KMS-11 (cell line): ENCODE measurements at regions not wholly inside any gene's neighbourhood (a gene's known extent, or its start where the extent isn't known, plus 50 kb on each side); places are given as distances from the start of the nearest gene placed in this dataset.
A peak's percentile ranks its signal among the peaks of the same experiment; 100 is the strongest.

Source experiments
- H2AFZ ChIP-seq: fragments of 200-600 bp; sonication (generic); 2 replicates; pipeline ENCODE4 v1.6.1; 2016; ENCODE audit warnings: antibody characterized with exemption, mixed run types, low read depth
- H3K27ac ChIP-seq: fragments of 200-600 bp; sonication (generic); 2 replicates; pipeline ENCODE4 v1.6.1; 2016; ENCODE audit warnings: mild to moderate bottlenecking, mixed run types
- H3K27me3 ChIP-seq: fragments of 200-600 bp; sonication (generic); 2 replicates; pipeline ENCODE4 v1.6.1; 2017; ENCODE audit warnings: mild to moderate bottlenecking, low read depth, mixed run types, moderate library complexity; ENCODE audit not compliant: insufficient read depth
- H3K36me3 ChIP-seq: fragments of 200-600 bp; sonication (generic); 2 replicates; pipeline ENCODE4 v1.6.1; 2017; ENCODE audit warnings: mild to moderate bottlenecking, mixed run types; ENCODE audit not compliant: insufficient read depth
- H3K4me1 ChIP-seq: fragments of 200-600 bp; sonication (generic); 2 replicates; pipeline ENCODE4 v1.6.1; 2016; ENCODE audit warnings: mild to moderate bottlenecking, low read depth, mixed run types; ENCODE audit not compliant: poor library complexity, severe bottlenecking
- H3K4me2 ChIP-seq: fragments of 200-600 bp; sonication (generic); 2 replicates; pipeline ENCODE4 v1.7.0; 2016; ENCODE audit warnings: mild to moderate bottlenecking, mixed run types
- H3K4me3 ChIP-seq: fragments of 200-600 bp; sonication (generic); IDR thresholded peaks from 2 replicates; pipeline ENCODE4 v1.6.1; 2017; ENCODE audit warnings: low read depth, low read length, mixed read lengths; ENCODE audit not compliant: insufficient read depth
- H3K79me2 ChIP-seq: fragments of 200-600 bp; sonication (generic); 2 replicates; pipeline ENCODE4 v1.6.1; 2016; ENCODE audit warnings: low read depth, mixed run types; ENCODE audit not compliant: insufficient read depth
- H3K9ac ChIP-seq: fragments of 200-600 bp; sonication (generic); 2 replicates; pipeline ENCODE4 v1.6.1; 2016; ENCODE audit warnings: mild to moderate bottlenecking, mixed run types
- H4K20me1 ChIP-seq: fragments of 200-600 bp; sonication (generic); 2 replicates; pipeline ENCODE4 v1.6.1; 2016; ENCODE audit warnings: mild to moderate bottlenecking, mixed run types; ENCODE audit not compliant: insufficient read depth
- CTCF ChIP-seq: fragments of 200-600 bp; sonication (generic); conservative IDR thresholded peaks from 2 replicates; pipeline ENCODE4 v1.6.1; 2017; ENCODE audit warnings: low read depth, mild to moderate bottlenecking, antibody characterized with exemption, low read length, moderate library complexity, mixed read lengths

GRCh38 chr2:176742271-176742670 lies 470.3 kb upstream of the HNRNPA3 start:
- Histone ChIP-seq H4K20me1 (no peaks in the 10 kb centered on the region), H3K79me2 (no peaks in the 10 kb centered on the region), H3K9ac (no peak overlapping the region), H3K36me3 (no peaks in the 10 kb centered on the region), H3K27me3 (no peaks in the 10 kb centered on the region), H3K27ac (no peak overlapping the region), H3K4me2 (no peak overlapping the region), H3K4me3 (no peak overlapping the region), H3K4me1 (peaks cover 21% of the 10 kb centered on the region), H2AFZ (no peak overlapping the region)
- no peak for TF ChIP-seq CTCF

DNA sequence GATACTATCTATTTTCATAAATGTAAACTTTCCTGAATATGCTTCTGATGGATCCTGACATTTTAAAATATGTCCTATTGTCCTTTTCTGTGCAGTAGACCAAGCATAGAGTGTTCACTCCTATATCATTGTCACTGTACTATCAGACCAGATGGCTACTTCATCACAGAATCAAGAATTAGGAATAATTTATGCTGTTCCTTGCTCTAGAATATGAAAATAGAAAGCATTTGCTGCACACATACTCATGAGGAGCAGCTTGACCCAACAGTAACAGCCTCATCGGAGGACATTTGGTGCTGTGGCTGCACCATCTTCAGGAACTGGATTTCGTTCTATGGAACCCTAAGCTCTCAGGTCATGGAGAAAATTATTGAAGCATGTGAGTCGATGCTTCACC lies 468.9 kb upstream of the HNRNPA3 start:
- Histone ChIP-seq H3K4me2 (no peak overlapping the region), H3K27ac (no peak overlapping the region)

GRCh38 chr2:176744146-176744545 lies 468.4 kb upstream of the HNRNPA3 start:
- Histone ChIP-seq H3K4me2 (no peak overlapping the region), H4K20me1 (no peaks in the 10 kb centered on the region), H3K79me2 (no peaks in the 10 kb centered on the region), H3K4me3 (no peak overlapping the region), H3K27ac (no peak overlapping the region), H2AFZ (no peak overlapping the region), H3K9ac (no peak overlapping the region), H3K36me3 (no peaks in the 10 kb centered on the region), H3K4me1 (peaks cover 21% of the 10 kb centered on the region), H3K27me3 (no peaks in the 10 kb centered on the region)
- no peak for TF ChIP-seq CTCF

More for the DNA sequence above, 468.9 kb upstream of the HNRNPA3 start:
- peaks cover 21% of the 10 kb centered on the region for H3K4me1 ChIP-seq
- H2AFZ ChIP-seq: no peak overlapping the region
- no peak overlapping the region for H3K9ac ChIP-seq
- no peaks in the 10 kb centered on the region for H3K36me3 ChIP-seq
- H3K4me3 ChIP-seq: no peak overlapping the region
- no peaks in the 10 kb centered on the region for H4K20me1 ChIP-seq
- no peak for TF ChIP-seq CTCF
- no peaks in the 10 kb centered on the region for H3K79me2 ChIP-seq
- H3K27me3 ChIP-seq: no peaks in the 10 kb centered on the region

GRCh38 chr2:176745543-176746200 lies 466.9 kb upstream of the HNRNPA3 start:
- H3K9ac ChIP-seq: no peak overlapping the region
- H3K27ac ChIP-seq: peak overlapping the region; percentile 29; the same call in 1 of the 2 replicates
- H3K4me1 ChIP-seq: peaks cover 24% of the 10 kb centered on the region

More at GRCh38 chr2:176745543-176746200, 466.9 kb upstream of the HNRNPA3 start:
- peak overlapping the region; percentile 81 for H3K4me2 ChIP-seq
- no peaks in the 10 kb centered on the region for H3K27me3 ChIP-seq
- no peaks in the 10 kb centered on the region for H4K20me1 ChIP-seq
- no peak for TF ChIP-seq CTCF
- peak overlapping the region; percentile 21; the same call in 1 of the 2 replicates for H2AFZ ChIP-seq
- no peaks in the 10 kb centered on the region for H3K79me2 ChIP-seq
- no peaks in the 10 kb centered on the region for H3K36me3 ChIP-seq
- H3K4me3 ChIP-seq: no peak overlapping the region
